ENCODE measurements at regions not wholly inside any gene's neighbourhood (a gene's known extent, or its start where the extent isn't known, plus 50 kb on each side); places are given as distances from the start of the nearest gene placed in this dataset.

DNA sequence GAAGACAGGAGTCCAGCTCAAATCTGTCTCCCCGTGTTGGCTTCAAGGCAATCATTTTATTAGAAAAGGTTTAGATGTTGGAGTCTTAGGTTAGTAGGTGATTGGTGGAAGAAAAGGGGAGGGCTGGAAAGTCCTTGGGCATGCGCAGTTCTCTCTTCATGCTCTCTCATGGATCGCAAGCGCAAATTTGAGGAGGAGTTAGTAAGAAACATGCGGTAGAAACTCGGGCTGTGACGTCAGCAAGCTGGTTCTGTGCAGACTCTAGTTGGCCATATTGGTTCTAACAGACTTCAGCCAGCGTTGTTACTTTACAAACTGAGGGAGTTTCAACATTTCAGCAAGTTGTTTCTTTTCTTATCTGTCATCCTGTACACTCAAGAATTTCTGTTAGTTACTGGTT is 392.2 kb downstream of the CDK5RAP2 start:
- no peak for TF ChIP-seq BCL11A (tag by site-specific recombination; IDR thresholded peaks at IDR 0.05; ENCODE audit: low read depth)
- TF ChIP-seq ZNF501 (tag by site-specific recombination; IDR thresholded peaks at IDR 0.05) = no peak
- TF ChIP-seq ZNF791 (tag by site-specific recombination; IDR thresholded peaks at IDR 0.05) = no peak
- no peak for TF ChIP-seq ZNF398 (tag by site-specific recombination; IDR thresholded peaks at IDR 0.05)
- TF ChIP-seq ZBTB20 (tag by site-specific recombination; IDR thresholded peaks at IDR 0.05) = no peak
- no peak for TF ChIP-seq ZNF624 (tag by site-specific recombination; IDR thresholded peaks at IDR 0.05)
- TF ChIP-seq ZNF404 (tag by site-specific recombination; IDR thresholded peaks at IDR 0.05) = no peak
- TF ChIP-seq ZNF362 (tag by site-specific recombination; IDR thresholded peaks at IDR 0.05) = no peak
- TF ChIP-seq, protein P1, sequence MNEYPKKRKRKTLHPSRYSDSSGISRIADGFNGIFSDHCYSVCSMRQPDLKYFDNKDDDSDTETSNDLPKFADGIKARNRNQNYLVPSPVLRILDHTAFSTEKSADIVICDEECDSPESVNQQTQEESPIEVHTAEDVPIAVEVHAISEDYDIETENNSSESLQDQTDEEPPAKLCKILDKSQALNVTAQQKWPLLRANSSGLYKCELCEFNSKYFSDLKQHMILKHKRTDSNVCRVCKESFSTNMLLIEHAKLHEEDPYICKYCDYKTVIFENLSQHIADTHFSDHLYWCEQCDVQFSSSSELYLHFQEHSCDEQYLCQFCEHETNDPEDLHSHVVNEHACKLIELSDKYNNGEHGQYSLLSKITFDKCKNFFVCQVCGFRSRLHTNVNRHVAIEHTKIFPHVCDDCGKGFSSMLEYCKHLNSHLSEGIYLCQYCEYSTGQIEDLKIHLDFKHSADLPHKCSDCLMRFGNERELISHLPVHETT (tag by site-specific recombination; IDR thresholded peaks at IDR 0.05) = no peak
- TF ChIP-seq ZNF280D (tag by site-specific recombination; IDR thresholded peaks at IDR 0.05) = no peak
- Histone ChIP-seq H3K4me1 (ENCODE audit: control insufficient read depth, insufficient read depth, low read length) (no peaks in the 10 kb centered on the region), H3K9me3 (ENCODE audit: control insufficient read depth, insufficient read depth, low read depth, low read length) (no peaks in the 10 kb centered on the region), H3K36me3 (ENCODE audit: control insufficient read depth in 2 of 2, insufficient read depth in 1 of 2, low read length in 2 of 2) (no peaks in the 10 kb centered on the region), H3K27ac (ENCODE audit: extremely low read depth, low read depth, low read length) (no peak overlapping the region), H3K4me3 (ENCODE audit: low read depth, low read length) (no peak overlapping the region)
- ChIA-PET POLR2A (no interaction called here), CTCF (no interaction called here)

GRCh38 chr9:120186276-120186675 is 393.7 kb downstream of the CDK5RAP2 start:
- TF ChIP-seq ZNF843 (tag by site-specific recombination; IDR thresholded peaks at IDR 0.05) (no peak), ZNF174 (tag by site-specific recombination; IDR thresholded peaks at IDR 0.05) (no peak), PRDM4 (tag by site-specific recombination; IDR thresholded peaks at IDR 0.05) (no peak), ZNF211 (tag by site-specific recombination; IDR thresholded peaks at IDR 0.05; ENCODE audit: low read depth) (no peak), ZNF362 (tag by site-specific recombination; IDR thresholded peaks at IDR 0.05) (no peak), HOXD13 (CRISPR knock-in tag; IDR thresholded peaks at IDR 0.05; ENCODE audit: borderline replicate concordance) (no peak), TCF7L2 (IDR thresholded peaks at IDR 0.05; ENCODE audit: borderline replicate concordance, low read depth, low read length) (no peak)
- ChIA-PET CTCF (interaction anchor here (0.7 kb wide), 1 partner anchor 1564 kb away, joined by 3 read pairs; no protein-coding TSS in a partner anchor), POLR2A (no interaction called here)
- H3K36me3 ChIP-seq (ENCODE audit: control insufficient read depth in 2 of 2, insufficient read depth in 1 of 2, low read length in 2 of 2) = no peaks in the 10 kb centered on the region
- H3K9me3 ChIP-seq (ENCODE audit: control insufficient read depth, insufficient read depth, low read depth, low read length) = no peaks in the 10 kb centered on the region
- H3K4me1 ChIP-seq (ENCODE audit: control insufficient read depth, insufficient read depth, low read length) = no peaks in the 10 kb centered on the region
- H3K4me3 ChIP-seq (ENCODE audit: low read depth, low read length) = no peak overlapping the region
- no peak overlapping the region for H3K27ac ChIP-seq (ENCODE audit: extremely low read depth, low read depth, low read length)

Data from HEK293 (cell line).